GM21717 (cell line): ENCODE measurements at regions not wholly inside any gene's neighbourhood (a gene's known extent, or its start where the extent isn't known, plus 50 kb on each side); places are given as distances from the start of the nearest gene placed in this dataset.

ENCODE experiments used
- ATAC-seq: cut with Tn5 transposase; IDR thresholded peaks from one replicate; pipeline ENCODE4 v1.9.1; 2021; ENCODE audit warnings: mild to moderate bottlenecking, moderate library complexity; ENCODE audit not compliant: unreplicated experiment

DNA sequence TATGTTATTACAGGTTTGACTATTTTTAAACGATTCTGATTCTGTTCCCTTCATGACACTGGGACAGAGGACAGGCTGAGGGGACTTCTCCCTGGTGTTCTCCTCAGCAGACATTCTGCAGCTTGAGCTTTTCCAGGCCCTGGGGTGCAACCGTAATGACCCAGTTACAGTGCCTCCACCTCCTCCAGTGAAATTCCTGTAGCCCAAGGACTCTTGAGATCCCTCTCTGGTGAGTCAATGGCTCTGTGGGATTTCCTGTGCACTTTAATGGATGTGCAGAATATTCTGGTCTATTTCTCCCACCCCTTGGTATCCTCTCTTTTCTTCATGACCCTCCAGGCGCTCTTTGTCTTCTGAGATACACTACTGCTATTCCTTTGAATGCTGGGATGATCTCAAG is 319.3 kb downstream of the INHBA start:
- no peak for ATAC-seq

DNA sequence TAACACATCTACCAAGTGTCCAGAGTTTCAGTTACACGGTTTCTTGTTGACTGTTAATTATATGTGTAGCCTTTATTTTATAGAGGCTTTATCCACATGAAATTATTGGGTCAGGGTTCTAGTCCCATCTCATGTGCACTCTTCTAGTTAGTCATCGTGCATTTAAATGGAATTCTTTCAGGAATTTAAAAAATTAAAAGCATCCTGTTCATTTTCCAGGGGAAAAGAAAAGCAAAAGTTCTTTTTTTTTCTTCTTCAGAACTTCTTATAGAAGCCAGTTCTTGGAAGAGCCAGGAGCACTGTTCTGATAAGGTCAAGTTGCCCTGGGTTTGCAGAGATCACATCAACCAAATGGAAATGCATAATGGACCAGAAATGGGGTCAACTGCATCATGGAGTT is 324.7 kb downstream of the INHBA start:
- ATAC-seq: no peak

DNA sequence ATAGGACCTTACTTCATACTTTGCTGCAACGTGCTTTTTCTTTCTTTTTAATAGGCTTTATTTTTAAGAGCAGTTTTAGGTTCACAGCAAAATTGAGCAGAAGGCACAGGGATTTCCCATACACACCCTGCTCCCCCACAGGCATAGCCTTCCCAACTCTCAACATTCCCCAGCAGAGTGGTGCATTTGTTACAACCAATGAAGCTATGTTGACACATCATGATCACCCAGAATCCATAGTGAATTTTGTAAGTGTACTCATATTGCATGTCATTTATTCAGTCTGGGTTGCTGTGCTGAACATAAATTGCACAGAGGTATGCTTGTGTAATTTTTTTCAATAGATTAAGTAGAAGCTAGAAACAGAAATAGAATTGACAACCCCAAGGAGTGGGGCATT is 327.3 kb downstream of the INHBA start:
- no peak for ATAC-seq

- no peak for ATAC-seq
These were observed 328.6 kb downstream of the INHBA start for GRCh38 chr7:41374150-41374848.

DNA sequence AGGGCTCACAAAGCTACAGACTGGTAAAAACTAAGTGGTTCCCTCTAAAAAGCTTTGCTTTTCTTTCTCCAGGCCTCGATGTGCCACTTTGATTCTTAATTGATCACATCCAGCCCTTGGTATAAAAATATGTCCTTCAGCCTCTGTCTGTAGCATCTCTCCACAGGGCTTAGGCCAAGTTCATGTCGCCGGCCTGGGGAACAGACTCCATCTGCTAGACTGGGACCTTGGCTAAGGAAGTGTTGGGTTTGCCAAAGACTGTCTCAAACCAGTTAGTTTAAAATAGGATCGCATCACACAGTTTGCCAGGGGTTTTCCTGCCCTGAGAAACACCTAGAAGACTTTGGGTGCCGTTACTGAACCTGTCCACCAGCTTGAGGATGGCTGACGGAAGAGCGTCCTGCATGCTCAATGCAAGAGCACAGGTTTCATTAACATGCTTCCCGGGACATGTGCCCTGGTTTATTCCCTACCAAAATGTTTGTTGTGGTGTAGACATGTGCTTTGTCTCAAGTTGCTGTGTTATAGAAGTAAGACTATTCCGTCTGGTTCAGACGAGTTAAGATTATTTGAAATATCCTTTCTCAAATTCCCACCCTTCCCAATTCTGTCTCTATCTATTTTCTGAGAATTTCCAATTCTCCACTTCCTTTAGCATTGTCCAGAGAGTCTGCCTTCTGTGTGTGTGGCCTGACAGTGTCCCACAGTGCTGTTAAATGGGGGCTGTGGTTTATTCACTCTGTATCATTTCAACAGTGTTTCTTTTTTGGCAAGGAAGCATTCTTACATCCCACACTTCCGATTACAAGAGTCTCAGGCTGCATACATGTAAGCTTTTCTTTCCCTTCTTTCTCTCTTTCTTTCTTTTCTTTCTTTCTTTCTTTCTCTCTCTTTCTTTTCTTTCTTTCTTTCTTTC is 334.7 kb downstream of the INHBA start:
- ATAC-seq: no peak

GRCh38 chr7:41351091-41351490 is 351.8 kb downstream of the INHBA start:
- no peak for ATAC-seq

GRCh38 chr7:41346878-41347277 is 356.0 kb downstream of the INHBA start:
- ATAC-seq: no peak

GRCh38 chr7:41339913-41340676 is 362.8 kb downstream of the INHBA start:
- no peak for ATAC-seq

GRCh38 chr7:41336981-41337380 is 365.9 kb downstream of the INHBA start:
- ATAC-seq: no peak

- no peak for ATAC-seq
These were observed 366.4 kb downstream of the INHBA start for GRCh38 chr7:41336455-41336952.

GRCh38 chr7:41334071-41334862 is 368.6 kb downstream of the INHBA start:
- ATAC-seq: no peak

GRCh38 chr7:41333511-41333910 is 369.4 kb downstream of the INHBA start:
- no peak for ATAC-seq

DNA sequence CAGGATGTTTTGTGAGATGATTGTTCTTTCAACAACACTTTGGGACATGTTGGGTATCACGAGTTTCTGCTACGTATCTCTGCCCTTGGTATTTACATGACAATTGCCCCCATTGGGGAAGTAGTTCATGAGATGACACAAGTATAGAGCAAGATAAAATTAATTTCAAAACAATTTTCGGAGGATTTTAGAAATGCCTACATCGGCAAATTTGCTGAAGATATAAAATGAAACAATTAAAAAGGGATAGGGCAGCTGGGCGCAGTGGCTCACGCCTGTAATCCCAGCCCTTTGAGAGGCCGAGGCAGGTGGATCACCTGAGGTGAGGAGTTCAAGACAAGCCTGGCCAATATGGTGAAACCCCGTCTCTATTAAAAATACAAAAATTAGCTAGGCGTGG is 371.7 kb downstream of the INHBA start:
- ATAC-seq: no peak

- no peak for ATAC-seq
These were observed 374.3 kb downstream of the INHBA start for GRCh38 chr7:41328544-41328943.

DNA sequence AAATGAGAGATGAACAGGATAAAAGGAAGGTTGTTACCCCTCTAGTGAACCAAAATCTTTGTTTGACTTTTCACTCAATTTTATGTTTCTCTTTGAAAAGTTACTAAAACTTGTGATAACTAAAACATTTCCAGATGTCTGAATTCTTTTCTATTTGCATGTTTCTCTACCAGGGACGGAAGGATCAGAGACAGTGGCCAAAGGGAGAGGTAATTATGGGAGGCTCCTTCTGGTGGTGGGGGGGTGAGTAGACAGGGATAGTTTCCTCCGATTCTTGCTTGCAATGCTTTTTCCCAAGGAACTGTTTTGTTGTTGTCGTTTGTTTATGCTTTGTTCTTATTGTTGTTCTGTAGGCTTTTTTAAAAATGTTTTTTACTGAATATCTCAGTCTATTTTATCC is 374.8 kb downstream of the INHBA start:
- no peak for ATAC-seq

GRCh38 chr7:41326616-41327015 is 376.3 kb downstream of the INHBA start:
- ATAC-seq: no peak

- ATAC-seq: no peak
These were observed 379.1 kb downstream of the INHBA start for GRCh38 chr7:41323806-41324205.

GRCh38 chr7:41319581-41319980 is 383.3 kb downstream of the INHBA start:
- no peak for ATAC-seq

- ATAC-seq: no peak
These were observed 386.5 kb downstream of the INHBA start for GRCh38 chr7:41316410-41316809.

DNA sequence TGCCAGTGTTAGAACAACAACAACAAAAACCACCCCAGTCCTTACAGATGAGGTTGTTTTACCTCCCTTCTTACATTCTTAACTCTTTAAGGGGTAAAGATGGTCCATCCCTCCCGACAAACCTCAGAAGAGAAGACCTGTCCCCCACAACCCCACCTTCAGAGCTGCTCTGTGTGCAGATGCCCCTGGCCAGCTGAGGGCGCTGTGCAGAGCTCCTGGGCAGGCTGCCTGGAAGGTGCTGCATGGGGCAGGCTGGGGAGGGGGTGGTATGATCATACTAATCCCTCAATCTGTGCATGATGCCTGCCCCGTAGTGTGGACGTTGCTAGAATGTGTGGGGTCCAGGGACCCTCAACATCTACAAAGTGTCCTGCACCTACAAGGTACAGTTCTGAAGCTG is 387.1 kb downstream of the INHBA start:
- no peak for ATAC-seq

DNA sequence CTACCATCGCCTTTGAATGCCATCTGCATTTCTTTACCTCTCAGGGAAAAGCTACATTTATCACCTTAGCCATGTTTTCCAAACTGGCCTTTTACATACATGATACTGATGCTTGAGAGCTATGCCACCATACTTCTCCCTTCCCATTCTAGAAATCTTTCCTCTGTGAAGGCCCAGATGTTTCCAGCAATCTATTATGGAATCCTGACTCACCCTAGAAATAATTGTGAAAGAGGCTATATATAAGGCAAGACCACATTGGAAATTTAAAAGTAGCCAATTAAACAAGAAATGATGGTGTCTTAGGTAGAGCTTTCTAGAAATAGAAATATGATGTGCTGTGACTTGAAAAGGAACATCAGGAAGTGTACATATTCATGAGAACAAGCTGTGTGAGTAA is 389.7 kb downstream of the INHBA start:
- no peak for ATAC-seq
